HuH-7.5 (cell line): ENCODE measurements at regions not wholly inside any gene's neighbourhood (a gene's known extent, or its start where the extent isn't known, plus 50 kb on each side); places are given as distances from the start of the nearest gene placed in this dataset.

Experiments used
- DNase-seq: peaks from one replicate; pipeline ENCODE4 v3.0.0; 2011; ENCODE audit warnings: low spot score

GRCh38 chr2:64704161-64704560 lies 50.4 kb upstream of the SERTAD2 start:
- DNase-seq = no peak

- no peak for DNase-seq
Observed at GRCh38 chr2:64704996-64705395, 51.3 kb upstream of the SERTAD2 start.

- no peak for DNase-seq
Observed at GRCh38 chr2:64707276-64707675, 53.6 kb upstream of the SERTAD2 start.

- no peak for DNase-seq
Observed at GRCh38 chr2:64708829-64709228, 55.1 kb upstream of the SERTAD2 start.

GRCh38 chr2:64711252-64711800 lies 57.6 kb upstream of the SERTAD2 start:
- DNase-seq = no peak

GRCh38 chr2:64713686-64714085 lies 60.0 kb upstream of the SERTAD2 start:
- no peak for DNase-seq

- no peak for DNase-seq
Observed at GRCh38 chr2:64716569-64716968, 62.9 kb upstream of the SERTAD2 start.

GRCh38 chr2:64718250-64718885 lies 64.7 kb upstream of the SERTAD2 start:
- no peak for DNase-seq

GRCh38 chr2:64720535-64721319 lies 67.0 kb upstream of the SERTAD2 start:
- no peak for DNase-seq

GRCh38 chr2:64721320-64721623 lies 67.6 kb upstream of the SERTAD2 start:
- DNase-seq = no peak

- no peak for DNase-seq
Observed at GRCh38 chr2:64722291-64723044, 68.8 kb upstream of the SERTAD2 start.

- DNase-seq = no peak
Observed at GRCh38 chr2:64727013-64727767, 73.5 kb upstream of the SERTAD2 start.

GRCh38 chr2:64727843-64728463 lies 74.2 kb upstream of the SERTAD2 start:
- no peak for DNase-seq

- no peak for DNase-seq
Observed at GRCh38 chr2:64730551-64731262, 77.0 kb upstream of the SERTAD2 start.

- no peak for DNase-seq
Observed at GRCh38 chr2:64731263-64731643, 77.5 kb upstream of the SERTAD2 start.

GRCh38 chr2:64731746-64732145 lies 78.0 kb upstream of the SERTAD2 start:
- no peak for DNase-seq

- DNase-seq = no peak
Observed at GRCh38 chr2:64732146-64732545, 78.4 kb upstream of the SERTAD2 start.

GRCh38 chr2:64735504-64735903 lies 81.8 kb upstream of the SERTAD2 start:
- no peak for DNase-seq

GRCh38 chr2:64737547-64737946 lies 83.8 kb upstream of the SERTAD2 start:
- no peak for DNase-seq

GRCh38 chr2:64738026-64738425 lies 84.3 kb upstream of the SERTAD2 start:
- no peak for DNase-seq

- DNase-seq = no peak
Observed at GRCh38 chr2:64742678-64743077, 89.0 kb upstream of the SERTAD2 start.
